ENCODE measurements at regions not wholly inside any gene's neighbourhood (a gene's known extent, or its start where the extent isn't known, plus 50 kb on each side); places are given as distances from the start of the nearest gene placed in this dataset.
"Not testable (repeated sequence)": the region's sequence is repeated elsewhere in the genome, so short reads cannot be mapped to it uniquely, and the experiment has no call there.

DNA sequence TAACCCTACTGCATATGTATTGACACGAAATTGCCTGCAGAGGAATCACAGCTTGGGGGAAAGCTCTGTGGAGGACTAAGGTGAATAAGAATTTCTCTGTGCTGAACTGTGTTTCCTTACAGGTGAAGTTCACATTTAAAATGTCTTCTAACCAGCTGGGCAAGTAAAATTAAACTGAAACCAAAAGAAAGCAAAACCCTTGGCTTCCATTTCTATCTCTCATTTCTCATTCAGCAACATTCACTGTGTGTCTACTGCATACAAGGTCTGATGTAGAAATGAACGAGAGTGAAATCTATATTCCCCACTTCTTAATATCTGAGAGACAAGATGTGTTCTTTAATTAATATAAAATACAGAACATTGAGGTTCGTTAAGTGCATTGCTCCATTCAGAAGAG, 397.3 kb downstream of the SOX11 start:
- no peak for DNase-seq (ENCODE audit: extremely low read depth, low read depth)

DNA sequence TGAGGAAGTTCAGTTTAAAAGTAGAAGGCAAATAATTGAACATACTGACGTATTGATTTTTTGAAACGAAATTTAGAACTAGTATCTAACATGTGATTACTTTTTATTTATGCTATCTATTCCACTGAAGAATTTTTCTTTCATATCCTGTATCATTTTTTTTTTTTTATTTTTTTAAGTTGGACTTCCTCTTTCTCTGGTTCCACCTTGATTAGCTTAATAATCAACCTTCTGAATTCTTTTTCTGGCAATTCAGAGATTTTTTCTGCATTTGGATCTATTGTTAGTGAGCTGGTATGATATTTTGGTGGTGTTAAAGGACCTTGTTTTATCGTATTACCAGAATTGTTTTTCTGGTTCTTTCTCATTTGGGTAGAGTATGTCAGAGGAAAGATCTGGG, 411.2 kb downstream of the SOX11 start:
- DNase-seq (ENCODE audit: extremely low read depth, low read depth): no peak

- no peak for DNase-seq (ENCODE audit: extremely low read depth, low read depth)
Observed at GRCh38 chr2:6103949-6104348, 411.8 kb downstream of the SOX11 start.

DNA sequence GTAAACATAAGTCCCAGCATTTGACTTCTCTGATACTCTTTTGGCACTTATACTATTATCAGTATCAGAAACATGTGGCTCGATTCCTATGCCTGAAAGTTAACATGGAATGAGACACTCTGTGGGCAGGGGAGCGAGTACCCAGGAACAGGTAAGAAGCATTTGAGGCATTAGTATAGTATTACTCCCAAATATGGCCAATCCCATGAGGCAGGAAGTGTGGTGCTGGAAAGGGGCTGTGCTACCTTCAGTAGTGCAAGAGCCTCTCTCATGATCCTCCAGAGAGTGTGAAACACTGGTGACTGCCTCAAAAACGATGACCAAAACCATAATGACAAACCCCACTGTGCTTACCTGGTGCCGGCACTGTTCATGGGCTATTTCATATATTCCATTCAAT, 415.1 kb downstream of the SOX11 start:
- DNase-seq (ENCODE audit: extremely low read depth, low read depth): no peak

- DNase-seq (ENCODE audit: extremely low read depth, low read depth): no peak
Observed at GRCh38 chr2:6109831-6110230, 417.6 kb downstream of the SOX11 start.

GRCh38 chr2:6111781-6112261, 419.6 kb downstream of the SOX11 start:
- no peak for DNase-seq (ENCODE audit: extremely low read depth, low read depth)

- DNase-seq (ENCODE audit: extremely low read depth, low read depth): no peak
Observed at GRCh38 chr2:6113786-6114185, 421.6 kb downstream of the SOX11 start.

DNA sequence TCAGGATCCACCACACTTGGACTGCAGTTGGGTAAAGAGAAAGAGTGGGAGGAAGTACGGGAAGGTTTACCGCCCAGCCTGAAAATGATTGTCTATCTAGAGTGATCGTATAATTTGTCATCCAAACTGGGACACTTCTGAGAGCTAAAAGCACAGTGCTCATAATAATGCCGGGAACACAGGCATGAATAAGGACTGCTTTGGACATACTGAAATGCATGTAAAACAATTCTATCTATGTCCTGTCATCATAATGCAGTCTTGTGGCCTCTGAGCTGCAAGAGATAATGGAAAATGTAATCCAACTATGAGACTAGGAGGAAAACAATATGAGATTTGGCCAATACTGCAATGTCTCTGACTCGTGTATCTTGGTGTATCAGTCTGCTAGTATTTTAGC, 435.5 kb downstream of the SOX11 start:
- DNase-seq (ENCODE audit: extremely low read depth, low read depth): no peak

DNA sequence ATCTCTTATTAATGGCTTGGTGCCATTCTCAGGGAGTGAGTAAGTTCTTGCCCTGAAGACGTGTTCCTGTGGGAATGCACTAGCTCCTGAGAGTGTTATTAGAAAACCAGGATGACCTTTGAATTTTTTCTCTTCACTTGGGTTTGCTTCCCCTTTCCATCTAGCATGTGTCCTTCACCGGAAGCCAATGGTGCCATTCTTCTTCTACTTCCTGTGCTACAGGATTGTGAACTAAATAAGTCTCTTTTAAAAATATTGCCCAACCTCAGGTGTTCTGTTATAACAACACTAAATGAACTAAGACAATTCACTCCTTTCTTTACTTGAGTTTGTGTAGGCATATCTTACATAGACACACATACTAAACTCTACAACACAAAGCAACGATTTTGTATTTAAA, 447.0 kb downstream of the SOX11 start:
- DNase-seq (ENCODE audit: extremely low read depth, low read depth): no peak

GRCh38 chr2:6139916-6140315, 447.7 kb downstream of the SOX11 start:
- no peak for DNase-seq (ENCODE audit: extremely low read depth, low read depth)

DNA sequence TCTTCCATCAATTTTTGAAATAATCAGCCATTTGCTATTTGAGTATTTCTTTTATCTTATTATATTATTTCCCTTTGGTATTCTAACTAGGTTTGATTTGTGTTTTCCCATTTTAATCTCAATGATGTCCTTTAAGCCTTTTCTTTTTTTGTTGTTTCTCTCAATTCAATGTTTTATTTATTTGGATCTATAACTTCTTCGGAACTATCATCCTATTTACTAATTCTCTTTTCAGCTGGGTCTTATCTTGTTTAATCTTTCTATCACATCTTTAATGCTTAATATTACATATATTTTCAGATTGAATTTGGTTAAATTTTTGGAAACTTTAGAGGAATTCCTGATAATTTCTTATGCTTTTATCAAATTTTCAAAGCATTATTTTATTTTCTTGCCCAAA, 448.3 kb downstream of the SOX11 start:
- no peak for DNase-seq (ENCODE audit: extremely low read depth, low read depth)

- no peak for DNase-seq (ENCODE audit: extremely low read depth, low read depth)
Observed at GRCh38 chr2:6143812-6144211, 451.6 kb downstream of the SOX11 start.

- not testable (repeated sequence) for DNase-seq (ENCODE audit: extremely low read depth, low read depth)
Observed at GRCh38 chr2:6147215-6147614, 455.0 kb downstream of the SOX11 start.

GRCh38 chr2:6148882-6149281, 456.7 kb downstream of the SOX11 start:
- DNase-seq (ENCODE audit: extremely low read depth, low read depth): no peak

GRCh38 chr2:6159606-6160005, 467.4 kb downstream of the SOX11 start:
- no peak for DNase-seq (ENCODE audit: extremely low read depth, low read depth)

DNA sequence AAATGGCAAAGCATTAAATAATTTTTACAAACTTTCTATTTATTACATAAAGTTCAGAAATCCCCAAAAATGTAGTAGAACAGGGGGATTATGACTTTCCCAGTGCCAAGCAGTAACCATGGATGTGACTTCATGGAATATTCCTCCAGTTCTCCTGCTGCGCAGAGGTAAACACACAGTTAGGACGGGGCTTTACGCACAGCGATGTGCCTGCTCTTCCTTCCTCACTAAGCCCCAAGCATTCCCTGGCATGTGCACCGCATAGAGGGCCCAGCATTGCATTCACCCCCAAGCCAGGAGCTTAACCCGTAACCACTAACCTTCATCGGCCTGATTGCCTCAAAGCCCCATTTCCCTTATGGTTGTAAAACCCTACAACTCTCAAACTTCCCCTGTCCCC, 471.7 kb downstream of the SOX11 start:
- no peak for DNase-seq (ENCODE audit: extremely low read depth, low read depth)

GRCh38 chr2:6164986-6165747, 473.0 kb downstream of the SOX11 start:
- no peak for DNase-seq (ENCODE audit: extremely low read depth, low read depth)

GRCh38 chr2:6167592-6168138, 475.5 kb downstream of the SOX11 start:
- DNase-seq (ENCODE audit: extremely low read depth, low read depth): no peak

DNA sequence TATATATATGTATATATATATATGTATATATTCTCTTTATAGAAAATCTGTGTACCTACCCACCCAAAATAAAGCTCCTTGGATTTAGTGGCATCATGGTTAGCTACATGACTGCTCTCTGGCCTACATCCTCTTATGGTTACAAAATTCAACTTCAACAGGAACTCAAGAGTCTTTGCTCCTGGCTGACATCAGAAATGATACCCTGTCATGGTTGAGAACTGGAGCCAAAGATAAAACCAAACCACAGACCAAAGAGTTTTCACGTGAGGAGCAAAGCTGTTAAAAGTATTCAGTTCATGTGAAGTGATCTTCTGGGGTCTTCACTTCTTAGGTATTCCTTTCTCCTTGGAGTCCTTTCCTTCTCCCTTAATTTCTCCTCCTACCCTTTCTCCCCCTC, 476.3 kb downstream of the SOX11 start:
- DNase-seq (ENCODE audit: extremely low read depth, low read depth): no peak

DNA sequence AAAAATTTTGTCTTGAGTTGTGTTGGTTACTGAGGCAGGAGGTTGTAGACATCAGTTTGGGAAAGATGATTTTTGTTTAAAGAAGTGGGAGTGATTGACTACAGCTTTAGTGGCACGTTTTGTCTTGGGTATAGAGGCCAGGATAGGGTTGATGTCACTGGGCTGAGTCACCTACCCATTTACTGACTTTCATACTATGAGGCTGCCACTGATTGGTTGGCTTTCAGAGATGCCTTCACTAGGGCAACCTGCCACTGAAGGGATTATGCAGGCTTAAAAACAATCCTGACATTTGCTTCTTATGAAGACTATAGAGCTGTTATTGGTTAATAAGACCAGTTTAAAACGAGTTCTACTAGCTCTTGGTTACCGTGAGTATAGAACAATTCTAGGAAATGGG, 479.1 kb downstream of the SOX11 start:
- no peak for DNase-seq (ENCODE audit: extremely low read depth, low read depth)

DNA sequence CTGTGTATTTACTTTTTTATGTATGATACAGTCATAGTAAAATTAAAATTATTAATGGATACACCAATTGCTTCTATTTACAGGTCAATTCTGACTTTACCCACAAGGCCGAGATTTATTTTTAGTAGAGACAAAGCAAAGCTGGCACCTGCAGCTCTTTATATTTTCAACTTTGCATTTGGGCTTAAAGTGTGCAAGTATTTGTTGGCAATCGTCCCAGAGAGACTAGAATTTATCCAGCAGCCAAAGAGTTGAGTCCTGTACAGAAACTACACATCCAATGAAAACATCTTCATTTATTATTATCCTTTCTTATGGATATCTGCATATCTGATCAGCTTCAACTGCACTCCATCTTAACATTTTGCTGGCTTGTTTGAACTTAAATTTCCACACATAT, 485.6 kb downstream of the SOX11 start:
- DNase-seq (ENCODE audit: extremely low read depth, low read depth): no peak

DNA sequence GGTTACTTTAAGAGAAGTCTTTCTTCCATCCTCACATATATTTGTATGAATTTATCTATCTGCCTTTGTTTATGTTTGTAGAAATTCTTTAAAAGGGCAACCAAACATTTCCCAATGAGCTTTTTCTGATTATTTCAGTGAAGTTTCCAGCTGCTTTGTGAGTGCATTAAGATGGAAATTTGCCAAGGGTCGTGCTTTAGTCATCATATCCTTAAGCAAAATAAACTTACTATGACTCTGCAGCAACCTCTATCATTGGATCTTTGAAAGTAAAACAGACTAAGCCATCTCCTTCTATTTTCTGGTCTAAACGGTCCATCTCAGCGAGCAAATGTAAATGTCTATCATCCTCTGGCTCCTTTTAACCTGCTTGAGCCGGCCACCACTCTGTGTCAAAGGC, 489.3 kb downstream of the SOX11 start:
- DNase-seq (ENCODE audit: extremely low read depth, low read depth): no peak

GRCh38 chr2:6181926-6182325, 489.7 kb downstream of the SOX11 start:
- no peak for DNase-seq (ENCODE audit: extremely low read depth, low read depth)

All from NCI-H460 (cell line).